ENCODE measurements at regions not wholly inside any gene's neighbourhood (a gene's known extent, or its start where the extent isn't known, plus 50 kb on each side); places are given as distances from the start of the nearest gene placed in this dataset.

GRCh38 chr2:145638675-145639074 lies 1118.8 kb upstream of the ZEB2 start:
- H3K4me3 Mint-ChIP-seq, result no peak overlapping the region

GRCh38 chr2:145635706-145636427 lies 1115.9 kb upstream of the ZEB2 start:
- no peak overlapping the region for H3K27ac Mint-ChIP-seq
- H3K36me3 Mint-ChIP-seq, result no peaks in the 10 kb centered on the region
- DNase-seq, result no peak
- H3K4me3 Mint-ChIP-seq, result no peak overlapping the region
- peaks cover 0 to 8% (median 2%) of the 10 kb centered on the region in 3 donors for H3K27me3 Mint-ChIP-seq (ENCODE audit: low read depth in 3 of 3)
- H3K9me3 Mint-ChIP-seq, result peaks cover 0 to 3% (median under 1%) of the 10 kb centered on the region in 6 donors
- no peaks in the 10 kb centered on the region for H3K4me1 Mint-ChIP-seq

More at GRCh38 chr2:145638675-145639074, 1118.8 kb upstream of the ZEB2 start:
- H3K36me3 Mint-ChIP-seq, result no peaks in the 10 kb centered on the region
- peaks cover 0 to 3% (median under 1%) of the 10 kb centered on the region in 6 donors for H3K9me3 Mint-ChIP-seq
- H3K27me3 Mint-ChIP-seq (ENCODE audit: low read depth in 3 of 3), result peaks cover 0 to 4% (median 2%) of the 10 kb centered on the region in 3 donors
- no peak for DNase-seq
- H3K4me1 Mint-ChIP-seq, result no peaks in the 10 kb centered on the region
- H3K27ac Mint-ChIP-seq, result no peak overlapping the region

GRCh38 chr2:145631561-145631960 lies 1111.6 kb upstream of the ZEB2 start:
- Mint-ChIP-seq H3K4me3 (no peak overlapping the region), H3K36me3 (no peaks in the 10 kb centered on the region), H3K9me3 (peaks cover 0 to 3% (median 0%) of the 10 kb centered on the region in 6 donors), H3K27me3 (ENCODE audit: low read depth in 3 of 3) (peaks cover 0 to 8% (median 5%) of the 10 kb centered on the region in 3 donors), H3K4me1 (no peaks in the 10 kb centered on the region), H3K27ac (no peak overlapping the region)
- no peak for DNase-seq

- Mint-ChIP-seq H3K36me3 (no peaks in the 10 kb centered on the region), H3K4me1 (no peaks in the 10 kb centered on the region), H3K9me3 (peaks cover 0 to 1% (median 0%) of the 10 kb centered on the region in 6 donors), H3K4me3 (no peak overlapping the region), H3K27me3 (ENCODE audit: low read depth in 3 of 3) (peaks cover 0 to 8% (median 0%) of the 10 kb centered on the region in 3 donors), H3K27ac (no peak overlapping the region)
- no peak for DNase-seq
Measured at GRCh38 chr2:145626301-145626700, 1106.4 kb upstream of the ZEB2 start.

- Mint-ChIP-seq H3K4me3 (no peak overlapping the region), H3K36me3 (no peaks in the 10 kb centered on the region), H3K4me1 (no peaks in the 10 kb centered on the region), H3K27me3 (ENCODE audit: low read depth in 3 of 3) (peaks cover 0 to 8% (median 0%) of the 10 kb centered on the region in 3 donors), H3K27ac (no peak overlapping the region), H3K9me3 (peaks cover 0 to 1% (median 0%) of the 10 kb centered on the region in 6 donors)
- no peak for DNase-seq
Measured at GRCh38 chr2:145625111-145625510, 1105.2 kb upstream of the ZEB2 start.

- Mint-ChIP-seq H3K27ac (no peak overlapping the region), H3K27me3 (ENCODE audit: low read depth in 3 of 3) (peaks cover 0 to 3% (median 0%) of the 10 kb centered on the region in 3 donors), H3K9me3 (peaks cover 0 to 1% (median 0%) of the 10 kb centered on the region in 6 donors), H3K36me3 (no peaks in the 10 kb centered on the region), H3K4me3 (no peak overlapping the region), H3K4me1 (no peaks in the 10 kb centered on the region)
- DNase-seq, result no peak
Measured at GRCh38 chr2:145623136-145623535, 1103.2 kb upstream of the ZEB2 start.

GRCh38 chr2:145622285-145622684 lies 1102.4 kb upstream of the ZEB2 start:
- Mint-ChIP-seq H3K36me3 (no peaks in the 10 kb centered on the region), H3K27ac (no peak overlapping the region)

GRCh38 chr2:145617906-145618305 lies 1098.0 kb upstream of the ZEB2 start:
- Mint-ChIP-seq H3K9me3 (peaks cover 0 to 7% (median 0%) of the 10 kb centered on the region in 6 donors), H3K4me1 (no peaks in the 10 kb centered on the region)

More at GRCh38 chr2:145622285-145622684, 1102.4 kb upstream of the ZEB2 start:
- DNase-seq, result no peak
- Mint-ChIP-seq H3K4me3 (no peak overlapping the region), H3K4me1 (no peaks in the 10 kb centered on the region), H3K9me3 (no peaks in the 10 kb centered on the region), H3K27me3 (ENCODE audit: low read depth in 3 of 3) (peaks cover 1 to 5% (median 2%) of the 10 kb centered on the region in 3 donors)

GRCh38 chr2:145617420-145617819 lies 1097.5 kb upstream of the ZEB2 start:
- peaks cover 1 to 2% (median 2%) of the 10 kb centered on the region in 3 donors for H3K27me3 Mint-ChIP-seq (ENCODE audit: low read depth in 3 of 3)
- no peaks in the 10 kb centered on the region for H3K4me1 Mint-ChIP-seq
- no peak overlapping the region for H3K4me3 Mint-ChIP-seq
- peaks cover 0 to 7% (median 0%) of the 10 kb centered on the region in 6 donors for H3K9me3 Mint-ChIP-seq
- no peak overlapping the region for H3K27ac Mint-ChIP-seq
- no peak for DNase-seq
- no peaks in the 10 kb centered on the region for H3K36me3 Mint-ChIP-seq

More at GRCh38 chr2:145617906-145618305, 1098.0 kb upstream of the ZEB2 start:
- Mint-ChIP-seq H3K4me3 (no peak overlapping the region), H3K27me3 (ENCODE audit: low read depth in 3 of 3) (peaks cover 1 to 2% (median 2%) of the 10 kb centered on the region in 3 donors), H3K36me3 (no peaks in the 10 kb centered on the region), H3K27ac (no peak overlapping the region)
- no peak for DNase-seq

- Mint-ChIP-seq H3K27me3 (ENCODE audit: low read depth in 3 of 3) (peaks cover 1 to 4% (median 2%) of the 10 kb centered on the region in 3 donors), H3K27ac (no peak overlapping the region), H3K4me3 (no peak overlapping the region), H3K9me3 (peaks cover 0 to 7% (median 0%) of the 10 kb centered on the region in 6 donors), H3K4me1 (no peaks in the 10 kb centered on the region), H3K36me3 (no peaks in the 10 kb centered on the region)
- DNase-seq, result no peak
Measured at GRCh38 chr2:145615626-145616025, 1095.7 kb upstream of the ZEB2 start.

GRCh38 chr2:145609951-145610350 lies 1090.0 kb upstream of the ZEB2 start:
- H3K9me3 Mint-ChIP-seq, result peaks cover 0 to 6% (median 0%) of the 10 kb centered on the region in 6 donors

GRCh38 chr2:145601361-145601925 lies 1081.5 kb upstream of the ZEB2 start:
- Mint-ChIP-seq H3K4me1 (no peaks in the 10 kb centered on the region), H3K27me3 (ENCODE audit: low read depth in 3 of 3) (no peaks in the 10 kb centered on the region), H3K36me3 (no peaks in the 10 kb centered on the region), H3K4me3 (no peak overlapping the region), H3K9me3 (peaks cover 0 to 2% (median 0%) of the 10 kb centered on the region in 6 donors), H3K27ac (no peak overlapping the region)
- DNase-seq, result no peak

More at GRCh38 chr2:145609951-145610350, 1090.0 kb upstream of the ZEB2 start:
- DNase-seq, result no peak
- H3K4me3 Mint-ChIP-seq, result no peak overlapping the region
- peaks cover 0 to 7% (median 2%) of the 10 kb centered on the region in 3 donors for H3K27me3 Mint-ChIP-seq (ENCODE audit: low read depth in 3 of 3)
- H3K4me1 Mint-ChIP-seq, result no peaks in the 10 kb centered on the region
- no peaks in the 10 kb centered on the region for H3K36me3 Mint-ChIP-seq
- no peak overlapping the region for H3K27ac Mint-ChIP-seq

GRCh38 chr2:145600811-145601210 lies 1080.9 kb upstream of the ZEB2 start:
- DNase-seq, result no peak
- H3K4me1 Mint-ChIP-seq, result no peaks in the 10 kb centered on the region
- peaks cover 0 to 2% (median 0%) of the 10 kb centered on the region in 6 donors for H3K9me3 Mint-ChIP-seq
- H3K27ac Mint-ChIP-seq, result no peak overlapping the region
- no peaks in the 10 kb centered on the region for H3K36me3 Mint-ChIP-seq
- no peak overlapping the region for H3K4me3 Mint-ChIP-seq
- no peaks in the 10 kb centered on the region for H3K27me3 Mint-ChIP-seq (ENCODE audit: low read depth in 3 of 3)

- H3K4me3 Mint-ChIP-seq, result no peak overlapping the region
- H3K9me3 Mint-ChIP-seq, result peaks cover 0 to 2% (median 0%) of the 10 kb centered on the region in 6 donors
- no peaks in the 10 kb centered on the region for H3K4me1 Mint-ChIP-seq
- DNase-seq, result no peak
- H3K27ac Mint-ChIP-seq, result no peak overlapping the region
- no peaks in the 10 kb centered on the region for H3K27me3 Mint-ChIP-seq (ENCODE audit: low read depth in 3 of 3)
- no peaks in the 10 kb centered on the region for H3K36me3 Mint-ChIP-seq
Measured at GRCh38 chr2:145599756-145600155, 1079.8 kb upstream of the ZEB2 start.
